ENCODE measurements at regions not wholly inside any gene's neighbourhood (a gene's known extent, or its start where the extent isn't known, plus 50 kb on each side); places are given as distances from the start of the nearest gene placed in this dataset.

DNA sequence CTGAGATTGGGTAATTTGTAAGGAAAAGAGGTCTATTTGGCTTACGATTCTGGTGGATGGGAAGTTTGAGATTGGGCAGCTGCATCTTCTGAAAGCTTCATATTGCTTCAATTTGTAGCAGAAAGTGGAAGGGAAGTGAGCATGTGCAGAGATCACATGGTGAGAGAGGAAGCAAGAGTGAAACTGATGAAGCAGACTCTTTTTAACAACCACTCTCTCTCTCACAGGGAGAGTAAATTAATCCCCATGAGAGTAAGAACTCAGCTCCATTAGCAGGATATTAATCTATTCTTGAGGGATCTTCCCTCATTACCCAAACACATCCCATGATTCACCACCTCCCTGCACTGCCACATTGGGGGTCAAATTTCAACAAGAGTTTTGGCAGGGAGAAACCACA is 298.5 kb upstream of the CELF4 start:
- 100% methylated on average over 1 of the region's 1 CpG for WGBS (ENCODE audit: insufficient coverage)
- CTCF ChIA-PET: no interaction called here
- no peak overlapping the region for H3K4me3 ChIP-seq (ENCODE audit: control insufficient read depth in 1 of 2, extremely low read depth in 1 of 2, low read length in 1 of 2)
- H3K27ac ChIP-seq (ENCODE audit: low read length): no peak overlapping the region
- DNase-seq: no peak
- no peaks in the 10 kb centered on the region for H3K36me3 ChIP-seq (ENCODE audit: control insufficient read depth in 2 of 2, extremely low read depth in 1 of 2, insufficient read depth in 1 of 2, low read length in 1 of 2)
- Mint-ChIP-seq H3K27me3 (no peaks in the 10 kb centered on the region), H3K4me3 (no peak overlapping the region), H3K36me3 (no peaks in the 10 kb centered on the region), H3K9me3 (peaks cover 0 to 10% (median 9%) of the 10 kb centered on the region in 3 donors), H3K4me1 (no peaks in the 10 kb centered on the region), H3K27ac (no peak overlapping the region)
- ATAC-seq (replicated peaks in 1 of 4): no peak
- H3K27me3 ChIP-seq (replicated peaks in 1 of 2; ENCODE audit: control insufficient read depth in 2 of 2, extremely low read depth in 1 of 2, insufficient read depth in 2 of 2, low read length in 1 of 2): no peaks in the 10 kb centered on the region
- POLR2A ChIA-PET: no interaction called here
- no peaks in the 10 kb centered on the region for H3K4me1 ChIP-seq (ENCODE audit: control insufficient read depth in 1 of 2, extremely low read depth in 1 of 2, insufficient read depth in 2 of 2, low read length in 2 of 2)
- no peaks in the 10 kb centered on the region for H3K9me3 ChIP-seq

- Histone ChIP-seq H3K36me3 (ENCODE audit: control insufficient read depth in 2 of 2, extremely low read depth in 1 of 2, insufficient read depth in 1 of 2, low read length in 1 of 2) (no peaks in the 10 kb centered on the region), H3K27me3 (replicated peaks in 1 of 2; ENCODE audit: control insufficient read depth in 2 of 2, extremely low read depth in 1 of 2, insufficient read depth in 2 of 2, low read length in 1 of 2) (no peaks in the 10 kb centered on the region), H3K4me3 (ENCODE audit: control insufficient read depth in 1 of 2, extremely low read depth in 1 of 2, low read length in 1 of 2) (no peak overlapping the region), H3K27ac (ENCODE audit: low read length) (no peak overlapping the region), H3K9me3 (no peaks in the 10 kb centered on the region), H3K4me1 (ENCODE audit: control insufficient read depth in 1 of 2, extremely low read depth in 1 of 2, insufficient read depth in 2 of 2, low read length in 2 of 2) (no peaks in the 10 kb centered on the region)
- DNase-seq: no peak
- Mint-ChIP-seq H3K4me3 (no peak overlapping the region), H3K4me1 (no peaks in the 10 kb centered on the region), H3K36me3 (no peaks in the 10 kb centered on the region), H3K27me3 (no peaks in the 10 kb centered on the region), H3K9me3 (peaks cover 0 to 14% (median 12%) of the 10 kb centered on the region in 3 donors), H3K27ac (no peak overlapping the region)
- CTCF ChIA-PET: no interaction called here
- no CpG with 5 or more reads among the region's 2 CpGs for WGBS (ENCODE audit: insufficient coverage)
- no peak for ATAC-seq (replicated peaks in 1 of 4)
- POLR2A ChIA-PET: no interaction called here
These were observed 296.4 kb upstream of the CELF4 start for GRCh38 chr18:37861981-37862380.

DNA sequence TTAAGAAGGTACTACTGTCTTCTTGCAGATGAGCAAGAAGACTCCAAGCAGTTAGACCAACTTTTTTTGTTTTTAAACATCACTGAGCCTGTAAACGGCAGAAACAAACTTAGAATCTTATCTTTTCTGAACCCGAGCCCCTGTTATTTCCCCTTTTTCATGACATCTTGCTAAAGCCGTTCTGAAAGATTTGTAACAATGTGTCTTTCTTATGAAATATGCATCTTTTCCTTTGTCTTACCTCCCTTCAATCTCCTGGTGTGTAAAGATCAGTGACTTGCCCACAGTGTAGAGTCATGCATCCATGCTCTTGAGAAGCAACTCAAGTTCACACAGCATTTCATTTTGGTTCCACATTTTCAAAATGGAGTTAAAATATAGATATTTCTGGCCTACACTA is 288.8 kb upstream of the CELF4 start:
- Mint-ChIP-seq H3K27me3 (no peaks in the 10 kb centered on the region), H3K9me3 (peaks cover 12 to 26% (median 18%) of the 10 kb centered on the region in 3 donors), H3K4me1 (no peaks in the 10 kb centered on the region), H3K27ac (no peak overlapping the region), H3K4me3 (no peak overlapping the region), H3K36me3 (no peaks in the 10 kb centered on the region)
- Histone ChIP-seq H3K27ac (ENCODE audit: low read length) (no peak overlapping the region), H3K4me1 (ENCODE audit: control insufficient read depth in 1 of 2, extremely low read depth in 1 of 2, insufficient read depth in 2 of 2, low read length in 2 of 2) (no peaks in the 10 kb centered on the region), H3K9me3 (no peaks in the 10 kb centered on the region), H3K36me3 (ENCODE audit: control insufficient read depth in 2 of 2, extremely low read depth in 1 of 2, insufficient read depth in 1 of 2, low read length in 1 of 2) (no peaks in the 10 kb centered on the region), H3K4me3 (ENCODE audit: control insufficient read depth in 1 of 2, extremely low read depth in 1 of 2, low read length in 1 of 2) (no peak overlapping the region), H3K27me3 (replicated peaks in 1 of 2; ENCODE audit: control insufficient read depth in 2 of 2, extremely low read depth in 1 of 2, insufficient read depth in 2 of 2, low read length in 1 of 2) (no peaks in the 10 kb centered on the region)
- CTCF ChIA-PET: no interaction called here
- no CpG with 5 or more reads among the region's 3 CpGs for WGBS (ENCODE audit: insufficient coverage)
- no peak for ATAC-seq (replicated peaks in 1 of 4)
- POLR2A ChIA-PET: no interaction called here
- DNase-seq: no peak

DNA sequence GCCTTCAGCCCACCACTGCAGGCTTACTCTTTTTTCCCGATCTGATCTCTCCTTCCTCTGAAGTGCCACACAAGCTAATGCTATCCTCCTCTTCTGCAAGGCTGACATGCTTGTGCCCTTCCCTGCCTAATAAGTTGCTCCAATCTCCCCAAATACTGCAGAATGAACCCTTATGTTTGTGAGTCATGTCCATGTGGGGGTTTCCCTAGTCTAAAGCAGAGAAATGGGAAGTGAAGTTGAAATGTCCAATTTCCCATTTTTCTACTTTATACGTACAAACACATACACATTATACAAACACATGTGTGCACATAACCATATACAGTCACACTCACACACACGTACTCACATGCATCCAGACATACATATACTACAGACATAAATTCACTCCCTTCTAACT is 288.1 kb upstream of the CELF4 start:
- ChIA-PET CTCF (no interaction called here), POLR2A (no interaction called here)
- Histone ChIP-seq H3K4me3 (ENCODE audit: control insufficient read depth in 1 of 2, extremely low read depth in 1 of 2, low read length in 1 of 2) (no peak overlapping the region), H3K27ac (ENCODE audit: low read length) (no peak overlapping the region), H3K4me1 (ENCODE audit: control insufficient read depth in 1 of 2, extremely low read depth in 1 of 2, insufficient read depth in 2 of 2, low read length in 2 of 2) (no peaks in the 10 kb centered on the region), H3K9me3 (no peaks in the 10 kb centered on the region), H3K27me3 (replicated peaks in 1 of 2; ENCODE audit: control insufficient read depth in 2 of 2, extremely low read depth in 1 of 2, insufficient read depth in 2 of 2, low read length in 1 of 2) (no peaks in the 10 kb centered on the region), H3K36me3 (ENCODE audit: control insufficient read depth in 2 of 2, extremely low read depth in 1 of 2, insufficient read depth in 1 of 2, low read length in 1 of 2) (no peaks in the 10 kb centered on the region)
- Mint-ChIP-seq H3K36me3 (no peaks in the 10 kb centered on the region), H3K27ac (no peak overlapping the region), H3K4me1 (no peaks in the 10 kb centered on the region), H3K9me3 (peaks cover 8 to 30% (median 18%) of the 10 kb centered on the region in 3 donors), H3K27me3 (no peaks in the 10 kb centered on the region), H3K4me3 (no peak overlapping the region)
- no peak for DNase-seq
- ATAC-seq (replicated peaks in 1 of 4): no peak
- WGBS (ENCODE audit: insufficient coverage): 58% methylated on average over 3 of the region's 3 CpGs

- POLR2A ChIA-PET: no interaction called here
- 48% methylated on average over 4 of the region's 4 CpGs for WGBS (ENCODE audit: insufficient coverage)
- Mint-ChIP-seq H3K4me1 (no peaks in the 10 kb centered on the region), H3K27me3 (no peaks in the 10 kb centered on the region), H3K4me3 (no peak overlapping the region), H3K36me3 (no peaks in the 10 kb centered on the region), H3K9me3 (peaks cover 8 to 30% (median 14%) of the 10 kb centered on the region in 3 donors), H3K27ac (no peak overlapping the region)
- CTCF ChIA-PET: no interaction called here
- no peak overlapping the region for H3K27ac ChIP-seq (ENCODE audit: low read length)
- H3K36me3 ChIP-seq (ENCODE audit: control insufficient read depth in 2 of 2, extremely low read depth in 1 of 2, insufficient read depth in 1 of 2, low read length in 1 of 2): no peaks in the 10 kb centered on the region
- H3K27me3 ChIP-seq (replicated peaks in 1 of 2; ENCODE audit: control insufficient read depth in 2 of 2, extremely low read depth in 1 of 2, insufficient read depth in 2 of 2, low read length in 1 of 2): no peaks in the 10 kb centered on the region
- ATAC-seq (replicated peaks in 1 of 4) (no peak), DNase-seq (no peak)
- H3K4me3 ChIP-seq (ENCODE audit: control insufficient read depth in 1 of 2, extremely low read depth in 1 of 2, low read length in 1 of 2): no peak overlapping the region
- no peaks in the 10 kb centered on the region for H3K4me1 ChIP-seq (ENCODE audit: control insufficient read depth in 1 of 2, extremely low read depth in 1 of 2, insufficient read depth in 2 of 2, low read length in 2 of 2)
- H3K9me3 ChIP-seq: no peaks in the 10 kb centered on the region
These were observed 286.9 kb upstream of the CELF4 start for GRCh38 chr18:37852464-37852863.

DNA sequence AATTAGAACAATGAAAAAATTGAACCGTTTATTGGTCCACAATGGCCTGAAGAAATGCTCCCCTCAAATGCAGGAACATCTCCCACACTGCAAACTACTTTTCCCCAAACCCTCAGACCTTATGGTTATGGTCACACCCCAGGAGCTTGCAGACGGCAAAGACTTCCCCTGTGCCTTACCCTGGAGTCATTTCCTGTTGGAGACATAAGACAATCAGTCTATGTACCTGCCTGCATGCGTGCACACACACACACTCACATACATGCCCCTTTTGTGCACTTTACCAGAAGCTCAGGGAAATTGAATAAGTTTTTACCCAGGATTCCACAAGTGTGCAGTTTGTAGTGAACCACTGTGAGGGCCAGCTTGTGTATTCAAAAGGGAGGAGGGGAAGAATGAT is 281.9 kb upstream of the CELF4 start:
- H3K4me1 ChIP-seq (ENCODE audit: control insufficient read depth in 1 of 2, extremely low read depth in 1 of 2, insufficient read depth in 2 of 2, low read length in 2 of 2): no peaks in the 10 kb centered on the region
- DNase-seq (no peak), ATAC-seq (replicated peaks in 1 of 4) (no peak)
- no peaks in the 10 kb centered on the region for H3K9me3 ChIP-seq
- H3K27ac ChIP-seq (ENCODE audit: low read length): no peak overlapping the region
- no peak overlapping the region for H3K4me3 Mint-ChIP-seq
- no peaks in the 10 kb centered on the region for H3K36me3 ChIP-seq (ENCODE audit: control insufficient read depth in 2 of 2, extremely low read depth in 1 of 2, insufficient read depth in 1 of 2, low read length in 1 of 2)
- POLR2A ChIA-PET: no interaction called here
- no peak overlapping the region for H3K27ac Mint-ChIP-seq
- no peaks in the 10 kb centered on the region for H3K4me1 Mint-ChIP-seq
- H3K27me3 Mint-ChIP-seq: no peaks in the 10 kb centered on the region
- H3K4me3 ChIP-seq (ENCODE audit: control insufficient read depth in 1 of 2, extremely low read depth in 1 of 2, low read length in 1 of 2): no peak overlapping the region
- H3K9me3 Mint-ChIP-seq: peaks cover 0 to 11% (median 4%) of the 10 kb centered on the region in 3 donors
- WGBS (ENCODE audit: insufficient coverage): 63% methylated on average over 2 of the region's 3 CpGs
- H3K27me3 ChIP-seq (replicated peaks in 1 of 2; ENCODE audit: control insufficient read depth in 2 of 2, extremely low read depth in 1 of 2, insufficient read depth in 2 of 2, low read length in 1 of 2): no peaks in the 10 kb centered on the region
- H3K36me3 Mint-ChIP-seq: no peaks in the 10 kb centered on the region
- CTCF ChIA-PET: no interaction called here

GRCh38 chr18:37846996-37847395 is 281.4 kb upstream of the CELF4 start:
- Mint-ChIP-seq H3K4me1 (no peaks in the 10 kb centered on the region), H3K27ac (no peak overlapping the region), H3K9me3 (peaks cover 0 to 11% (median 4%) of the 10 kb centered on the region in 3 donors), H3K4me3 (no peak overlapping the region), H3K27me3 (no peaks in the 10 kb centered on the region), H3K36me3 (no peaks in the 10 kb centered on the region)
- Histone ChIP-seq H3K4me3 (ENCODE audit: control insufficient read depth in 1 of 2, extremely low read depth in 1 of 2, low read length in 1 of 2) (no peak overlapping the region), H3K4me1 (ENCODE audit: control insufficient read depth in 1 of 2, extremely low read depth in 1 of 2, insufficient read depth in 2 of 2, low read length in 2 of 2) (no peaks in the 10 kb centered on the region), H3K36me3 (ENCODE audit: control insufficient read depth in 2 of 2, extremely low read depth in 1 of 2, insufficient read depth in 1 of 2, low read length in 1 of 2) (no peaks in the 10 kb centered on the region), H3K27ac (ENCODE audit: low read length) (no peak overlapping the region), H3K27me3 (replicated peaks in 1 of 2; ENCODE audit: control insufficient read depth in 2 of 2, extremely low read depth in 1 of 2, insufficient read depth in 2 of 2, low read length in 1 of 2) (no peaks in the 10 kb centered on the region), H3K9me3 (no peaks in the 10 kb centered on the region)
- no CpG with 5 or more reads among the region's 3 CpGs for WGBS (ENCODE audit: insufficient coverage)
- ChIA-PET CTCF (no interaction called here), POLR2A (no interaction called here)
- ATAC-seq (replicated peaks in 1 of 4): no peak
- no peak for DNase-seq

Measured in T-cell (primary cell).